HepG2 (cell line): ENCODE measurements at regions not wholly inside any gene's neighbourhood (a gene's known extent, or its start where the extent isn't known, plus 50 kb on each side); places are given as distances from the start of the nearest gene placed in this dataset.

ENCODE experiments used
- ARID2 ChIP-seq: sonication (generic); formaldehyde crosslinking; IDR thresholded peaks from 2 replicates; pipeline ENCODE4 v1.8.1; 2022; ENCODE audit warnings: mild to moderate bottlenecking, missing genetic modification reagents, borderline replicate concordance
- CAMTA2 ChIP-seq: sonication (generic); formaldehyde crosslinking; IDR thresholded peaks from 2 replicates; pipeline ENCODE4 v1.4.0; 2020; ENCODE audit warnings: mild to moderate bottlenecking, missing genetic modification reagents, borderline replicate concordance
- CC2D1A ChIP-seq: sonication (generic); formaldehyde crosslinking; IDR thresholded peaks from 2 replicates; pipeline ENCODE4 v1.8.1; 2023; ENCODE audit warnings: mild to moderate bottlenecking, missing genetic modification reagents
- CTCF ChIP-seq: sonication (generic); formaldehyde crosslinking; IDR thresholded peaks from 2 replicates; pipeline ENCODE4 v1.5.0; 2020; ENCODE audit warnings: mild to moderate bottlenecking, missing genetic modification reagents, moderate library complexity
- DPF2 ChIP-seq: sonication (generic); formaldehyde crosslinking; IDR thresholded peaks from 2 replicates; pipeline ENCODE4 v1.4.0; 2020; ENCODE audit warnings: mild to moderate bottlenecking, low read depth, missing genetic modification reagents, borderline replicate concordance
- FOXK2 ChIP-seq: fragments of 450-650 bp; IDR thresholded peaks from 2 replicates; pipeline ENCODE4 v1.6.1; 2016
- FOXM1 ChIP-seq: sonication (generic); formaldehyde crosslinking; IDR thresholded peaks from 2 replicates; pipeline ENCODE4 v1.5.0; 2020; ENCODE audit warnings: missing genetic modification reagents
- HOXA3 ChIP-seq: sonication (generic); formaldehyde crosslinking; IDR thresholded peaks from 2 replicates; pipeline ENCODE4 v1.5.0; 2020; ENCODE audit warnings: missing genetic modification reagents
- PCBP1 ChIP-seq: fragments of 200-400 bp; formaldehyde crosslinking; IDR thresholded peaks from 2 replicates; pipeline ENCODE4 v1.6.1; 2017; ENCODE audit warnings: mild to moderate bottlenecking, low read depth, low read length, borderline replicate concordance
- POLR2AphosphoS5 ChIP-seq: IDR thresholded peaks from 2 replicates; pipeline ENCODE4 v1.6.1; 2012; ENCODE audit warnings: low read depth, low read length
- SALL2 ChIP-seq: sonication (generic); formaldehyde crosslinking; IDR thresholded peaks from 2 replicates; pipeline ENCODE4 v1.8.1; 2023; ENCODE audit warnings: mild to moderate bottlenecking, missing genetic modification reagents, inconsistent platforms
- SUZ12 ChIP-seq: fragments of 150-350 bp; IDR thresholded peaks from 2 replicates; pipeline ENCODE4 v1.6.1; 2014; ENCODE audit warnings: low read depth, low read length
- TBX2 ChIP-seq: sonication (generic); formaldehyde crosslinking; IDR thresholded peaks from 2 replicates; pipeline ENCODE4 v1.5.0; 2020; ENCODE audit warnings: missing genetic modification reagents, mild to moderate bottlenecking, borderline replicate concordance

- TF ChIP-seq CTCF (no peak), FOXK2 (no peak), DPF2 (CRISPR knock-in tag) (no peak), HOXA3 (CRISPR knock-in tag) (no peak), CAMTA2 (CRISPR knock-in tag) (no peak), CC2D1A (CRISPR knock-in tag) (no peak), PCBP1 (no peak), POLR2AphosphoS5 (no peak), FOXM1 (CRISPR knock-in tag) (no peak), TBX2 (CRISPR knock-in tag) (no peak), SALL2 (CRISPR knock-in tag) (no peak), ARID2 (no peak), SUZ12 (no peak)
Measured at GRCh38 chr5:4027088-4027734, 431.6 kb downstream of the IRX1 start.
